GM12891 (cell line): ENCODE measurements at regions not wholly inside any gene's neighbourhood (a gene's known extent, or its start where the extent isn't known, plus 50 kb on each side); places are given as distances from the start of the nearest gene placed in this dataset.

Experiments
- DNase-seq: peaks from one replicate; pipeline ENCODE4 v3.0.0; 2011; ENCODE audit warnings: low spot score; ENCODE audit not compliant: insufficient read length
- FAIRE-seq: peaks from 2 replicates; lab custom pipeline; 2011; peaks lifted over from hg19 to GRCh38; lab: Jason Lieb, UNC
- PAX5 ChIP-seq: IDR thresholded peaks from 2 replicates; pipeline ENCODE4 v1.6.1; 2011; ENCODE audit warnings: low read length, moderate library complexity, mild to moderate bottlenecking; ENCODE audit not compliant: insufficient read depth, severe bottlenecking
- POLR2A ChIP-seq: IDR thresholded peaks from 2 replicates; pipeline ENCODE4 v1.6.1; 2011; ENCODE audit warnings: low read depth, low read length, control low read depth
- POLR2AphosphoS5 ChIP-seq: IDR thresholded peaks from 2 replicates; pipeline ENCODE4 v1.6.1; 2011; ENCODE audit warnings: low read depth, low read length, control low read depth
- POU2F2 ChIP-seq: IDR thresholded peaks from 2 replicates; pipeline ENCODE4 v1.6.1; 2011; ENCODE audit warnings: low read depth, mild to moderate bottlenecking, control low read depth, low read length, moderate library complexity
- SPI1 ChIP-seq: IDR thresholded peaks from 2 replicates; pipeline ENCODE4 v1.6.1; 2011; ENCODE audit warnings: low read depth, low read length, control low read depth
- TAF1 ChIP-seq: IDR thresholded peaks from 2 replicates; pipeline ENCODE4 v1.6.1; 2011; ENCODE audit warnings: low read depth, low read length, control low read depth

DNA sequence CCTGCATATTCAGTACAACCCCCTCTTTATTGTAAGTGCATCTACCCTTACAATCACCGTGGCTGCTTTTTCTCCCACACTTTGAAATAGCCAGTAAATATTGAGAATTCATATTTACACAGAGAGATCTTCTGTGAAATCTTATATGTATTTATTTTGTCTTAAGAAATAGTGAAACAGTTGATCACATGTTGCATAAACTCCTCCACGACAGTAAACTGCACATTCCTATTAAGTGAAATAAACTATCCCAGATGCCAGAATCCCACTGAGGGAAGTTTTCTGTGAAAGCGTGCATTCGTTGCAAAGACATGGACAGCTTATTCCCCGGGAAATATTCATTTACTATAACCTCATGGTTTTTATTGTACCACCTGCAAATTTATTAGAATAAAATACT is 796.0 kb downstream of the ROBO2 start:
- DNase-seq (no peak), FAIRE-seq (no peak)
- TF ChIP-seq POLR2AphosphoS5, result no peak

DNA sequence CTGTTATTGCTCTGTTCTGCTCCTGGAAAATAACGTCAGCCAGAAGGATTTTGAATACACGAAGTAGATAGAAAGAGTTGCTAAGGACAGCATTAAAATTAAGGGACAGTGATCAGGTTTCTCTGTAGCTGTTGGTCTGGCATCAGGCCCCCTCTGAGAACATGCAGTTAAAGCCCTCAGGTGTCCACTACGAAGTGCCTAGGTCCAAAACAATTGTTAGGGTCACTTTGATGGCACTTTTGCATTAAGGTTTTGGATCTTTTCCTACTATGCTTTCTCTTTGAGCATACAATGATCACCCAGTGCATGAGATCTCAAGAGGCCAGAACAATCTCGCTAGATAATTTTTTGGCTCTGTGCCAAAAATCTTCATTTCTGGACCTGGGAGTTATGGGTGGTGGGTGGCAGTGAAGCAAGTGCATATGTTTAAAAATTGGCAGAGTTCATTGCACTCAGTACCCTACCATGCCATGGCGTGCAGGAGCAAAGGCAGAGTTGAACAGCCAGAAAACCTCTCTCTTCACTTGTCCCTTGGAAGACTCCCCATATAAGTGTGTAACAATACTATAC is 797.6 kb downstream of the ROBO2 start:
- FAIRE-seq (no peak), DNase-seq (no peak)
- TF ChIP-seq POLR2AphosphoS5 (no peak), PAX5 (no peak), POU2F2 (no peak), SPI1 (no peak), TAF1 (no peak), POLR2A (no peak)

DNA sequence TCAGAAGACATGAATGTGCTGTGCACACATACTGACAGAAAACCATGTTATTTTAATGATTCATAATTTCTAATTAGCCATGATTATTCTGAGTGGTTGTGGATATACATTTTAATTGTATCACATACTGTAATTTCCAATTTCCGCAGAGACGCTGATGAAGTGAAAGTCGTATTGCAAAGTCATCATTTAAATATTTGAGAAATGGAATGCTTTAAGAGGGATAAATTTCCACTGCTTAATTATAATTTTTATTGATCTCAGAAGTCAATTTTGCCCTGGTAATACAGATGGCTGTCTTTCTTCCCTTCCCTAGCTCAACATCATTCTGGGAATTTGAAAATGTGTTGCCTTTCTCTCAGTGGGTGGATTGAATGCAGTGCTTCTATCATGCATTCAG is 819.3 kb downstream of the ROBO2 start:
- DNase-seq (no peak), FAIRE-seq (no peak)
- TF ChIP-seq SPI1 (no peak), POU2F2 (no peak), PAX5 (no peak)

DNA sequence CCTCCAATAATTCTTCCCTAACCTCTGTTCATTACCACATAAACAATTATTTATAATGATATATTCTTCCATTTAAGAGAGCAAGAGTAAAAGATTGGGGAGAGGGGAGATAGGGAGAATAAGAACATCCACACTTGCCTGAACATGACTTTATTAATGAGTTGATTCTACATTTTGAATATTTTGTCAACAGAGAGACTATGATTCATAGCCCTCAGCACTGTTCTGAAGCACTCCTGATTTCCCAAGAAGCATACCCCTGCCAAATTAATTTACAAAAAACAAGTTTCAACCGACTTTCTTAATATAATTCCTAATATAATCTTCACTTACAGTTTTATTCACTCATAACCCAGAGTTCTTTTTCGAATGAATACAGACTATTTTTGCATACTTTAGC is 828.8 kb downstream of the ROBO2 start:
- DNase-seq (no peak), FAIRE-seq (no peak)
- TF ChIP-seq SPI1 (no peak), TAF1 (no peak), POU2F2 (no peak), PAX5 (no peak), POLR2AphosphoS5 (no peak)

DNA sequence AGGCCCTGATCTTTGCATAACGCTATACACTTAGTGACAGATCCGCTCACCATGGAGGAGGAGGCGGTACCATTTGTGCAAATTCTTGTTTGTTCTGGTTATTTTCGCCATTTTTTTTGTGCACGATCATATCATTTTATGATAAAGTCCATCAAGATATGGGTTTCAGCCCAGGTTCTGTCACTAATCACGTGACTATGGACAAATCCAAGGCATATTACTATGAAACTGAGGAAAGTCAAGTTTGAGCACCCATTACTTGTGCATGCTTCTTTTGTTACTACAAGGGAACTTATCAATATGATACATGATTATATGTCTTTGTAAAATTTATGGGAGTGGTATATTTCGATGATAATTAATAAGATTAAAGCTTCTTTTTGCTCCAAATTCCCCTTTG is 829.5 kb downstream of the ROBO2 start:
- DNase-seq (no peak), FAIRE-seq (no peak)
- TF ChIP-seq POU2F2, result no peak
- TF ChIP-seq PAX5, result no peak
- no peak for TF ChIP-seq POLR2AphosphoS5
- no peak for TF ChIP-seq TAF1
- no peak for TF ChIP-seq SPI1
- no peak for TF ChIP-seq POLR2A

DNA sequence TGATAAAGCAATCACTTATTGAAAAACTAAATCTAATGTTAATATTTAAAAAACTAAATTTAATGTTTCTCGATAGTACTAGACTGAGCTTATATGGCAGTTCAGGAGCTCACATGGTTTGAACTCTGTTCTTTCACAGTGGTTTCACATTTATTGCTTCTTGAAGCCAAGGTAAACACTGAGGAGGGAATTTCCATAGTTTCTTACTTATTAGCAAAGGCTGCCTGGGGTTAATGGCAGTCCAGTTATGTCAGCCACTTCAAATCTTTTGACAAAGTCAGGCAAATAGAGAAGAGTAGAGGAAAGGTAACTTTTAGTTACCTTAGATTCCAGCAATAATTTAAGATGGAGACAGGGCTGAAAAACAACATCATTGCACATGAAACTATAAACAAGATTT is 831.5 kb downstream of the ROBO2 start:
- DNase-seq, result no peak
- no peak for TF ChIP-seq SPI1
- TF ChIP-seq POLR2A, result no peak
- FAIRE-seq, result no peak

DNA sequence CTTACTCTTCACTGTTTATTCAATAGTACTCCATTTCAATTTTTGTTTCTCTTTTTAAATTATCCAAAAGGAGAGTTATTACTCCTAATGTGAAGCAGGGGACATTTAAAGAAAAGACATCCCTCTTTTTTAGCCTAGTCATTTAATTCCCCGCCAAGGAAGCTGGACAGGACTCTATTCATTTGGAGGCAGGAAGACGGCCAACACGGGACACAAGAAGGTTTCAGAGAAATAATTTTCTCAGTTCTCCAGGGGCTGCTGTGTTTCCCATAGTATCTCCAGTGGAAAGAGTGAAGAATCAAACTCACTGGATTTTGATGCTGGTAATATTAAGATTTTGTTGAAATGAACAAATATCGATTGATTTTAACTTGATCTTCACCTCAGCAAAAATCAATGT is 833.7 kb downstream of the ROBO2 start:
- no peak for TF ChIP-seq TAF1
- no peak for TF ChIP-seq PAX5
- no peak for TF ChIP-seq POLR2AphosphoS5
- no peak for TF ChIP-seq SPI1
- TF ChIP-seq POU2F2, result no peak
- no peak for TF ChIP-seq POLR2A
- DNase-seq (no peak), FAIRE-seq (no peak)

DNA sequence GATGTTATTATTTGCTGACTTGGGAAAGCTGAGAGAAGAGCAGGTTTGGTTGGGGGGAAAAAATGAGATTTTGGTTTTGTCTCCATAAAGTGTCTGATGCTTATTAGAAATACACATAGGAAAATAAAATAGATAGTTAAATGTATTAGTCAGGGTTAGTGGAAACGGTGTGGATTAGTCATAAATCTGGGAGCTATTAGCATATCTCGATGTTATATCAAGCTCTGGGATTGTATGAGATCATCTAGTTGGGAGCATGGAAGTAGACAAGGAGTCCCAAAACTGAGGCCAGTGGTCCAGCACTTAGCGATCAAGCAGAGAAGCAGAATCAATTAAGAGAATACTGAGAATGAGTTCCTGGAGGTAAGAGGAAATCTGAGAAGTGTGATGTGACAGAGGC is 845.5 kb downstream of the ROBO2 start:
- no peak for FAIRE-seq
- no peak for TF ChIP-seq POLR2AphosphoS5
- TF ChIP-seq POU2F2, result no peak
- no peak for TF ChIP-seq TAF1
- DNase-seq, result no peak

DNA sequence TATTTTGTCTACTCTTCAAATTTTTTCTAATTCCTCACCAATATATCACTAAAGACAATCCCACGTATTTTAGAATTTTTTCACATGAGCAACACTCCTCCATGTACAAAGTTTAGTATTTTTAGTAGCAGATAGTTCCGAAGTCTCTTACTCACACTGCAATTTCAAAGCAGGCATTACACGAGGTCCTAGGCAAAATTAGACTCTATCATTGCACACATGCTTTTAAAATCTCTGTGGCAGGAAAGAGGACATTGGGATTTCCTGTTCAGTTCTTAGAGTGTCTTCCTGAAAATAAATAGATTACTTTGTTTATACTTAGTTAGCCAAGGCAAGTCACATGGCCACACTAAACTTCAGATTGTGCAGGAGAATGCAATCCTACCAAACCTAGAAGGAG is 847.7 kb downstream of the ROBO2 start:
- DNase-seq (no peak), FAIRE-seq (no peak)
- TF ChIP-seq TAF1 (no peak), POLR2A (no peak), POU2F2 (no peak), SPI1 (no peak), PAX5 (no peak)

DNA sequence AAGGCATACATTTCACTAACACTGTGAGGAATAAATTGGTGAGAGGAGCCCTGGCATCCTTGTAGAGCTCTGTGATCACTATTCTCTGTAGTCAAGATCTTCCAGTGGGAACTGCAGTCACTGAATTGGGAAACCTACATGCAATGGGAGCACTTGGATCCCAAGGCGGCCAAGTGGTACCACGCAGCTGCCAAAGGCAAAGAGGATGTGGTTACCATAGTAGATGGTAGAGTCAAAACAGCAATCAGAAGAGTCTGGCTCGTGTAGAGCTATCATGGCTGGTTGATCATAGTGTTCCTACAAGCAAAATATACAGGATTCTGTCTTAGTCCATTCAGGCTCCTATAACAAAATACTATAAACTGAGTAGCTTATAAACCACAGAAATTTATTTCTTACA is 849.7 kb downstream of the ROBO2 start:
- no peak for TF ChIP-seq TAF1
- no peak for TF ChIP-seq POU2F2
- no peak for TF ChIP-seq SPI1
- no peak for TF ChIP-seq POLR2A
- no peak for TF ChIP-seq POLR2AphosphoS5
- no peak for TF ChIP-seq PAX5
- DNase-seq, result no peak
- FAIRE-seq, result no peak

DNA sequence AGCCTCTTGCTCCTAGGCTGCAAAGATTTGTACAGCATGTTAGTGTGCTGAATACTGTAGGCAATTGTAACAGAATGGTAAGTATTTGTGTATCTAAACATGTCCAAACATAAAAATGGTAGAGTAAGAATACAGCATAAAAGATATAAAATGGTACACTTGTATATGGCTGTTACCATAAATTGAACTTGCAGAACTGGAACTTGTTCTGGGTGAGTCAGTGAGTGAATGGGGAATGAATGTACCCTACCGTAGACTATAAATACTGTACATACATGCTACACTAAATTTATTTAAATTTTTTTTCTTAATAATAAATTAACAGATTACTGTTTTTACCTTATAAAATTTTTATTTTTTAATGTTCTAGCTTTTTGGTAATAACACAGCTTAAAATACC is 858.7 kb downstream of the ROBO2 start:
- DNase-seq (no peak), FAIRE-seq (no peak)
- no peak for TF ChIP-seq POU2F2
- no peak for TF ChIP-seq POLR2A
- no peak for TF ChIP-seq PAX5
- no peak for TF ChIP-seq POLR2AphosphoS5
- no peak for TF ChIP-seq TAF1
- no peak for TF ChIP-seq SPI1

DNA sequence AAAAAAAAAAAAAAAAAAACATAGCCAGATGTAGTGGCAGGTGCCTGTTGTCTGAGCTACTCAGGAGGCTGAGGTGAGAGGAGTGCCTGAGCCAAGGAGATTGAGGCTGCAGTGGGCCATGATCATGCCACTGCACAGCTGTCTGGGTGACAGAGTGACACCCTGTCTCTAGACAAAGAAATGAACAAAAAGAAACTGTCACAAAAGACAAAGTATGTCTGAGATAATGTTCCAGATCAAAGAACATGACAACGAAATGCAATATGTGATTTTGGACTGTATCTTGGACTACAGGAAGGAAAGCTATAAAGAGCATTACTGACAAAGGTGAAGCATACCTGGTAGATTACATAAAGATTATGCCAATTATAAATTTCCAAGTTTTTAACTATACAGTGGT is 862.8 kb downstream of the ROBO2 start:
- TF ChIP-seq PAX5 (no peak), SPI1 (no peak), TAF1 (no peak), POU2F2 (no peak), POLR2AphosphoS5 (no peak), POLR2A (no peak)
- DNase-seq (no peak), FAIRE-seq (no peak)
